Renal pelvis (tissue), 1 donor: ENCODE measurements at regions not wholly inside any gene's neighbourhood (a gene's known extent, or its start where the extent isn't known, plus 50 kb on each side); places are given as distances from the start of the nearest gene placed in this dataset.
A peak's percentile ranks its signal among the peaks of the same experiment; 100 is the strongest.

Experiments used
- DNase-seq: peaks from one replicate; pipeline ENCODE4 v3.0.0-alpha.2; 2013

DNA sequence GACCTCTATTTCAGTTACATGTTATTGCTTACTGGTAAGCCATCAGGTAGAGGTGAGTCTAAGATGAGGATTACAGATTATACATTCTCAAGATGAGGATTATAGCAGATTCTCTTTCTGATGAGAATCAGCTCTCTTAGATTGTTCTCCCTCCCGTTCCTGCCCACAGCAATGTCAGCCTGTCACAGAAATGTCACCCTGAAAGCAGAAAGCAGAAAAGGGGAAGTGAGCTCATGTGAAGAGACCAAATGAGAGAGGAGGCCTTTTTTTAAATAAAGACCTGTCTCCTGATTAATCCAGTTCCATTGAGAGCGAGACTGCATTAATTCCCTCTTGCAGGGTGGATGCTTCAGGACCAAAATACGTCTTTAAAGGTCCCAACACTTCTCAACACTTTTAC, 445.6 kb downstream of the KCTD12 start:
- DNase-seq: no peak

DNA sequence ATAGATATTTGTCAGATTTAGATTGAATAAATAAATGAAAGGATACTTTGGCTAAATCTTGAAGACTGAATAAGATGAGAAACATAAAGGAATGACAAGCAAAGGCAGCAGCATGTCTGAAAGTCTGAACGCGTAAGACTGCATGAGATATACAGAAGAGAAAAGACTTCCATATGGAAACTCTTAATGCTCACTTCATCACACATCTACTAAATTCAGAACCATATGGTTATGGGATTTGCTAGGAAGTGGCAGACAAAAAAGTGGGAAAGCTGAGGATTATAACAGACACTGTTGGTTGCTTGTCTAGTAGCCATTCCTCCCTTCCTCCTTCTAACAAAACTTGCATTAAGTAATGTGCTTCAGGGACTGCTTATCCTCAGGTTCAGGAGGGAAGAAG, 446.7 kb downstream of the KCTD12 start:
- DNase-seq: no peak

DNA sequence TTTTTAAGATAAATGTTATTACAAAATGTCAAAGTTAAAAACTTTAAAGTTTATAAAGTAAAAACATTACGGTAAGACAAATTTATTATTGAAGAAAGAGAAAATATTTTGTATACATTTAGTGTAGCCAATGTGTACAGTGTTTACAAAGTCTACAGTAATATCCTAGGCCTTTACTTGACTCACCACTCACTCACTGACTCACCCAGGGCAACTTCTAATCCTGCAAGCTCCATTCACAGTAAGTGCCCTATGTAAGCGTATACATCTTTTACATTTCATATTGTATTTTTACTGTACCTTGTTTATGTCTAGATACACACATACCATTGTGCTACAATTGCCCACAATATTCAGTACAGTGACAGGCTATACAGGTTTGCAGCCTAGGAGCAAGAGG, 448.2 kb downstream of the KCTD12 start:
- DNase-seq: no peak

DNA sequence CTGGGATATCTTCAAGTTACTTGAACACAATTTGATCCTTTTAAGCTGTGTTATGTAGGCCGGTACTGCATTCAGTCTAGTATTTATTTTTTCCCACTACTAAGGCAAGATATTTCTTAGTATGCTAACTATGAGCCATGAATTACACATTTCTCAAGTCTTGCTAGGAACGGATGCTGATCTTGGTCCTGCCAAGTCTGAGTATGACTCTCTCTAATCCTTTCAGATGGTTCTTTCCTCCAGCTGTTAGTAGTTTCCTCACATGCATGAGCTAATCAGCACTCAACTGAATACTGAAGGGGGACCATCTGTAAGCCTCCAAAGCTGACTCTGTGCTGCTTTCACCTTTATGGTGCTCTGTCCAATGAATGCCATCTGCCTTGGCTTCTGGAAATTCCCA, 460.3 kb downstream of the KCTD12 start:
- peak; percentile 10 for DNase-seq

DNA sequence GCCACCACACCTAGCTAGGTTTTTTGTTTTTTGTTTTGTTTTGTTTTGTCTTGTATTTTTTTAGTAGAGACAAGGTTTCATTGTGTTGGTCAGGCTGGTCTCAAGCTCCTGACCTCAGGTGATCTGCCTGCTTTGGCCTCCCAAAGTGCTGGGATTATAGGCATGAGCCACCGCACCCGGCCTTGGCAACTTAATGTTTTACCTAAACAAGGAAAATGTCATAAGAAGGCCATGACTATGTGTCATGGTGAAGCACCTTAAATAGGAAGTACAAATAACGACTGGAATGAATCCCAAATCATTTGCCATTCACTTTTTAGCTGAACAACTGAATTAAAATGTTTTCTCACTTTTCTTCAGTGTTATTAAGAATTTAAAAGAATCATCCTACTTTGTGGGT, 465.2 kb downstream of the KCTD12 start:
- no peak for DNase-seq

DNA sequence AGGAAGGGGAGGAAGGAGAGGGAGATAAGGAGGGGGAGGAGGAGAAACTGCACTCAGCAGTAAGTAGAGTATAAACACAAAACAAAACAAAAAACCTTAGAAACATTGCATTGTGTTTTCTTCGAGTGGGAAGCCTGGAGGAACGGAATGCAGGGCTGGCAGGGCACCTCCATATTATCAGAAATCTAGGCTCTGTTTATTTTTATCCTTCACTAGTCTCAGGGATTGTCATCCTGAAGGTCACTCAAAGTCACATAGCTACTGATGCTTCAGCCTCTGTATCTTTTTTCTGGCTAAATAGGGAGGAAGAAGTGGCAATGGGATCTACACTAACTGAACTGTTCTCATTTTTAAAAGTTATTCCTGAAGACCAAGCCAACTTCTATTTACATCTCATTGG, 467.8 kb downstream of the KCTD12 start:
- no peak for DNase-seq

DNA sequence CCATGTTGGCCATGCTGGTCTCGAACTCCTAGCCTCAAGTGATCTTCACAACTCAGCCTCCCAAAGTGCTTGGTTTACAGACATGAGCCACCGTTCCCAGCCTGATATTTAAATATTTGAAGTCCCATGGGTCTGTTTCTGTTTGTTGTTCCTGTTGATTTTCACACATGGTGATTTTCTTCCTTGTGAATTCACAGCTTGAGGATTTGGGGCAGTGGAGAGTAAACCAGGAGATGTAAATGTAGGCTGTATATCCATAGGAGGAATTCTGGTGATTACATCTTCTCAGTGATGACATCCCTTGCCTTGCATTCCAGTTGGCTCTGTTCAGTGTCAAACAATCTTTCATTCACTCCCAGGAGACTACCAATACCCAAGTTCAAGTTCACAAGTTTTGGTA, 471.9 kb downstream of the KCTD12 start:
- DNase-seq: no peak

DNA sequence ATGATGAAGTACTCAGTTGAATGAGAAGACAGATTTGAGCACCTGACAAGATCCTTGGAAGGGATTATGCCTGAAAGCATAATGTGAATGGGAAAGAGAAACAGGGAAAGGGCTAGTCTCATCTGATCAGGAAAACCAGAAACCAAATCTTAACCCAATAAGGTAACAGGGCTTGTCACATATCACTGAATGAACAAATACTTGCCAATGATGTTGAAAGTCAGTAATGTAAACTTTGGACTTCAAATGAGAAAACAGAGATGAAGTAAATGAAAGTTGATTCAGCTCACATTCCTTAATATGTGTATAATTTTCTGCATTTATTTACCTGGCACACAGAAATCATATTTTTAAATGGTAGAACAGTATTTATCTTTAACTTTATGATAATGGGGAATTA, 480.0 kb downstream of the KCTD12 start:
- no peak for DNase-seq

DNA sequence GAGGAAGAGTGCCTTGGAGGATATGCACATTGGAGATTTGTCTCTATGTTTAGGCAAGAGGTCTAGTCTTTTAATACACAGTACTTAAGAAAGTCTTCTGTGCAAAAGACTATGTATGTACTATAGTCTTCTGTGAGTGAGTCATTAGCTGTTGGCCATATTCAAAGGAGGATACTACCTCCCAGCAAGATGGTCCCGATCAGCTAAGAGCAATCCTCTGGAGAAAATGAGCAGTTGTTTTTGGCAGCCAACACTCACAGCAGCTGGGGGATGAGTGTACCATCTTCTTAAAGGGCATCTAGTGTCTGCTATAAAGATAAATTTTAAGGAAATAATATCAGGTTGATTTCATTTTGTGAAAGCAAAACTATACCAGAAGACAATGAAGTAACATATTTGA, 487.8 kb downstream of the KCTD12 start:
- no peak for DNase-seq

DNA sequence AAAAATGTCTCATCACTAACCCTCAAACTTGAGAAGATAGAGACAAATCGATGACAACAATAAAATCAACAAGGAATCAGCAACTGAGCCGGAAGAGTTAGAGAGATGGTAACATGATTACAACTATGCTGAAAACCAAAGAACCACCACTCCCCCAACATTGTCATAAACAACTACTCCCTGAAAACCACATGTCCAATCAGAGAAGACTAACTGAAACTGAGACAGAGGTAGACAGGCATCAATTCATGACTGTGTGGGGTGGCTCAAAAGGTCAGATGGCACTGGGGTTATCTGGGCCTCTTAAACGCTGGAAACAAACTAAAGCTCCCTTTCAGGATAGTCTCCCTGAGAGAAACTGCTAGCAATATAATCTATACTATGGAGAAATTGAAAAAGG, 488.8 kb downstream of the KCTD12 start:
- no peak for DNase-seq

DNA sequence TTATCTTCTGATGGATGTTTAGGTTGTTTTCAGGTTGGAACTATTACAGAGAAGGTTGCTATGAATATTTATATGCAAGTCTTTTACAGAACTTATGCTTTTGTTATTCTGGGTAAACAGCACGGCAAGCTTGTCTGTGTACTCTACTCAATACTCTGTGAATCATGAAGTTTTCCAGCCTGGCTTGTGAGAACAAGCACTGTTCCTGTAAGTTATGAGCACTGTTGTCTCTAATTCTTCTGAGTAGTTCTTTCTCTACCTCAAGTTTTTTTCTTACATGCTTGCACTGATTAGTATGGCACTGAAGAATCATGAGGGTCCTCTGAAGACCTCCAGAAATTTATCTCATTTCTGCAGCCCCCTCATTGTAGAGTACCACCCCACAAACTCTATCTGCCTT, 496.9 kb downstream of the KCTD12 start:
- DNase-seq: no peak

DNA sequence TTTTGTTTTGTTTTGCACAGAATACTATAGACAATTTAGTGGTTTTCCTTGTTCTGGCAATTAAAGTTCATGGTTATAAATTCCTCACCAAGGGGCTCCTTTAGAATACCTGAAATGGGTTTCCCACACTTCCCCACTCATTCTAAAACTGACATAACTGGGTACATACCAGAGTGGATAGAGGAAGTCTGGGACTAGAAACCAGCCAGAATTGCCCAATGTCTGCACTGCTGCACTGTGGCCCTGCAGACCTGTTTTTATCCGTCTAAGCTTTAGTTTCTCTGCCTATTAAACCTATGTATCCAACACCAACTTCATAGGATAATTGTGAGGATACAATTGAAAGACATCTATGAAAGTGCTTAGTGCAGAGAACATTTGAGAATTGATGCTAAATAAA, 498.6 kb downstream of the KCTD12 start:
- no peak for DNase-seq

DNA sequence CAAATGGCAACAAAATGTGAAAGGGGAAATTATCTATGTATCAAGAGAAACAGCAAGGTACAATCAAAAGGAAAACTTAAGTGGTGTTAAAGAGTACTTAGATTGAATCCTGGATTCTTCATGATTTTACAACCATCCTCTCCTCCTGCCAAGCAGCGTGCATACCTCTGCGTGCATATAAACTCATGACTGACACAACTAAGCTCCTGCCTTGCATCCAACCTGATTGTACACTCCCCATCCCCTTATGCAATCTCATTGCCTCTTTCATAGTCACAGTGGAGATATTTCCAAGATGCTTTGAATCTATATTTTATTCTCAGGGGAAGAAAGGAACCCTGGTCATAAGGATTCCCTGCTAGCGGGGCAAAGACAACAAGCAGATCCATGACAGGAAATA, 499.9 kb downstream of the KCTD12 start:
- no peak for DNase-seq

DNA sequence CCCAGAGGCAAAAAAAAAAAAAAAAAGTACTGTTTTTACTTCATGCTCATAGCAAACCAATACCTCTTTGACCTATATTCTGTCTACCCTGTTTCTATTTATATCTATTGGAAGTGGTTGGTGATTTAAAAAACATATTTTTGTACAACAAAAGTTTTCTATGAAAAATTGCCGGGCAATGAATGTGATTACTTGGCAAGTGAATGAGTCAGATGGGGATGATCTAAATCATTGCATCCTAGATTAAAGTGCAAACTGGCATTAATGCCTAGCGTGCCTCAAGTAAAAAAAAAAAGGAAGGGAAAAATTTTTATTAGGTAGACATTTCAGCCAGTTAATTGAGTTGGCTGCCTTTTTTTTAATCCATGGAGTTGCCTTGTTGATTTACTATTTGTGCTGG, 500.6 kb downstream of the KCTD12 start:
- DNase-seq: no peak

DNA sequence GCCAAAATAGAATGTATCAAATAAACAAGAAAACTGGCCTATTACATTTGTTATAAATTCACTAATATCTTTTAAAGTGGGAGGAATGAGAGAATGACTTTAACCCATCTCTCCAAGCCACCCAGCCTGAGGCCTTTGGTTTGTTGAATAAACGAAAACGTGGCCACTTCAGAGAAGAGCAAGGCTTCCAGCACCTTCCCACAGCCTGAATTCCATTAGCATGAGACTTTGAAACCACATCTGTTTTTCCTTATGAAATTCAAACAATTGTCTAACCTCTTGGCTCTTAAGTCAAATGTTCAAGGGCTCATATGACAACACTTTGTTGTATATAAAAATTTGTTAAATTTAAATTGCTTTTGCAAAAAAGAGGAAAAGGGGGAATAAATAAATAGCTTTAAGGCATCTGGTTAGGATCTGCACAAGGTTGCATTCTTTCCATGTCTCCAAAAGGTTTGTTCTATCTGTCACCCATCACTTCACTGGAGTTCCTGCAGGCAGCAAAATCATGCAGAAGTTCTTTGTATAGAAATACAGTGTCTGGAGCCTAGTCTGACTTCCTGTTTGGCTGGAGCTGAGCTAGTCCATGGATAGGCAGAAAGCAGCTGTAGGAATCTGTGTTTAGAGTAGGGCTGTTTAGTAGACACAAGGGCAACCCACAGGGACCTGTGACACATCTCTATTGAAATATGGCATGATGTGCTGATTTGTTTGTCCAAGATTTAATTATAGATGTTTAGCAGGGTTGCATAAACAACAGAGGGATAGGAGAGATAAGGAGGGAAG, 502.3 kb downstream of the KCTD12 start:
- peak; percentile 21 for DNase-seq

DNA sequence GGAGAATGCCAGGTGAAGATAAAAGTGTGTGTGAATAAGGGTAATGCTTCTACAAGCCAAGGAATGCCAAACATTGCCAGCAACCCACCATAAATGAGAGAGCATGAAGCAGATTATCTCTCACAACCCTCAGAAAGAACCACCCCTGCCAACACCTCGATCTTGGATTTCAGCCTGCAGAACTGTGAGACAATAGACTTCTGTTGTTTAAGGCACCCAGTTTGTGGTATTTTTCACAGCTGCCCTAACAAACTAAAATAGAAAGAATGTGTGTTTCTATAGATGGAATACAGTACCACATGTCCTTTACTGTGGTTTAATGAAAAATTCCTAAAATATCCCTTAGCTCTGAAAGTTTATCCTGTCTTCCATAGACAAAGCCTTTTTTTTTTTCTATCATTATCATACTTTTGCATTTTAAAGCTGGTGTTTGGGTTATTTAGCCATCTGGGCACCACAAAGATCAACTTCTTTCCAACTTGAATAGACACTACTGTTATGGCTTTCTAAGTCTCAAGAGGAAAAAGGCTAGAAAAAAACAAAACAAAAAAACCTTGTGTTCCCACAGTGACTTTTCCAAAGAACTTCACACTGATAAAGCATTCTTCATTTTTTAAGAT, 505.6 kb downstream of the KCTD12 start:
- no peak for DNase-seq

DNA sequence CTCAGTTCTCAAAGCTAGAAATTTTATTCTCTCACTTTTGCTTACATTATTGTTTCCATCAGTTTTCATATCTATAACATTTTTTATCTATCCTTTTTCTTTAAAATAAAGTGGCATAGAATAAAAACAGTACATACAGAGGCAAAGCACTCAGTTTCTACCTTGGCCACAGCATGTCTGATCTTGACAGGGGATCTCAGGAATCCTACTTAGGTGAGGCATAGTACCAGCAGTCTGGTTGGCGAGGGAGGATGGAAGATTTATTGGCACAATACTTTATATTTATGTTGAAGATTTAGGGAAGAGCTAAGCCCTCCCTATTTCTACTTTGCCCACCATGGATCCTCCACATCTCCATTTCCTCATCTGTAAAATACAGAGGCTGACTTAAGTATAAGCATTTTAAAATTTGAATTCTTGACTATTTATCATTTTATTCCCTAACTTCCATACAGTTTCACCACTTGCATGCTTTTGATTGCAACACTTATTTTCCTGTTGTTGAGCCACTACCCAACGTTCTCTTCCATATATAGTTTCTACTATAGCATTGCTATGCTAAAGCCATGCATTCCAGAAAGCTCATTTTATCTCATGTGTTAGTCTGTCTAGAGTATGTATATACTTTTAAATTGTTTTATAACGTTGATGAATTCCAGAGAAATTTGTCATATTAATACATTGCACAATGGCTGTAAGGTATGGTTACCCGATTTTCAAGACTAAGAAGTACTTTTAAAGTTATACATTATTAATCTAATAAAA, 506.7 kb downstream of the KCTD12 start:
- no peak for DNase-seq

DNA sequence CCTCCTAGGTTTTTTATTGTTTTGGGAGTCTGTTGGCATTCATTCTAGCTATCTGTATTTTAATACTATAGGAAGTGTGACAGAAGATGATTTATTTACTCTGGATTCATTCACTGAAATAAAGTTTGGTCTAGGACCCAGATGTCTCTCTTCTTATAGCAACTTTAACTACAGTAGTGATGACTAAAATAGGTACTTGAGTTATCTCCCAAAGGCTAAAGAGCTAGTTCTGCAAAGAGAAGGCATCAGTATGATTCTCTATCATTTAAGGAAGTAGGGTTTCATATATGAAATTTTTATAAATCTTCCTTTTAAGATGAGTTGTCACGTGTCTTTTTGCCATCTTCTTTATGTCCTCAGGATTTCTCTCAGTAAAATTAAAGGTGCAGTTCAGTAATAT, 507.4 kb downstream of the KCTD12 start:
- no peak for DNase-seq

DNA sequence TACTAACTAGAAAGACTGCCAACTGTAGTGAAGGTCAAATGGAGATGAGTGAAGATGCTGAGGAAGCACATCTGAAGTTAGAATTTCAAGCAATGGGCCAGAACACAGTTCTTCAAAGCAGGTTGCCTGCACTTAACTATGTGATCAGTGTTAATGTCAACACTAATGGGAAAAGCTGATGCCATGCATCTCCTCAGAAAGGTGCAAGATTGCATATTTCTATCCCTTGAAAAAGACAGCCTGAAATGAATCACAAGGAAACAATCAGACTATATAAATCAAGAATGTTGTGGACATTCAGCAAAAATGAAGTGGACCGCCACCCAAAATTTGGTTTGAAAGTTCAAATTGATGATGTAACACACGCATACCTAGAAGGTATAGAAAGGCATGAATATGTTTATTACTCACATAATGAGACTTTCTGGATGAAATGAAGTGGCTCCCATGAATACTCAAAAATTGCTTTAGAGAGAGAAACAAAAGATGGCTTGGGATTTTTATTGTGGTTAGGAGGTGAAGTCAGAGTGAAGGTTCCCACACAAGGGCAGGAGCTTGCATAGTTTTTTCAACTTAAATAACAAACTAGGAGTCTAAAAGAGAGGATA, 522.4 kb downstream of the KCTD12 start:
- DNase-seq: no peak

DNA sequence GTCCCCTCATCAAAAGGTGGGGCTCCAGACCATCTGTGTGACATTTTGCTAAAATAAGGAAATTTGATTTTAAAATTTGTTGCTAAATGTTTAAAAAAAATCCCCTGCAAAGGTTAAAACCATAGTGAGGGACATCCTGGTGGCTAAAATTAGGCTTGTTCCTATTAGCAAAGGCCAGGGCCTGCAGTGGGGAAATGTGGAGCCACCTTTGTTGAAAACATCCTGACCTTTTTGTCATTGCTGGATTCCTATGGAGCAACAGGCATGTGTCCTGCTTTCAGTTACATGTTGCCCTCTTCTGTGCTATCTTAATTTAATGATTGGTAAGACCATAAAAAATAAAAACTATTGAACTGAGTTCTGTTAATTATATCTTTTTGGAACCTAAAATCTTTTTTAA, 524.3 kb downstream of the KCTD12 start:
- no peak for DNase-seq

DNA sequence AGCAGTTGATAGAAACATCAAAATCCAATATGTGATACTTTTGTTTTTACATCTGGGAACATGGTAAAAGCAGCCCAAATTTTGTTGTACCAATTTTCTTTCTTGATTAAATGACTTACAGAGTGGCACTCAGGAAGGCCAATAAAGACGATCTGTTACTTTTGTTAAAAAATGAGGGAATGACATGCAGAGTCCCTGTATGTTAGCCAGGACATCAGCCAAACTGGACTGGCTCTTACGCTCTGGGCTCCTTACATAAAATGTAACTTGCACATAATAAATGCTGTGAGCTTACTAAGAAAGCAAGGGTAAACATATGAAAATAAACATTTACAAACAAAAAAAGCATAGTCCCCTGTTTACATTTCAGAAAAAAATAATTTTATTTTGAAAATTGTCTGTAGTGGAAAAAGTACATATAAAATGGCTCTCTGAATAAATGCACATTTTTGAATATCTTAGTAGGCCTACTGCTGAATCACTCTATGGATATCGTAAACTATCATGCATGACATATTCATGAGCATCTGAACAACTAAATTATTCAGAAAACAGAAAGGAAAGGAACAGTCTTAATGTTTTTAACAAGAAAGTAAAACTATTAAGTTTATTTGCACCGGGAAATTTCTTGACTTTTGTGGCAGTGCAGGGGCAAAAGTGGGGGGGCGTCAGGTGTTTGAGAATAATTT, 534.5 kb downstream of the KCTD12 start:
- DNase-seq: no peak

DNA sequence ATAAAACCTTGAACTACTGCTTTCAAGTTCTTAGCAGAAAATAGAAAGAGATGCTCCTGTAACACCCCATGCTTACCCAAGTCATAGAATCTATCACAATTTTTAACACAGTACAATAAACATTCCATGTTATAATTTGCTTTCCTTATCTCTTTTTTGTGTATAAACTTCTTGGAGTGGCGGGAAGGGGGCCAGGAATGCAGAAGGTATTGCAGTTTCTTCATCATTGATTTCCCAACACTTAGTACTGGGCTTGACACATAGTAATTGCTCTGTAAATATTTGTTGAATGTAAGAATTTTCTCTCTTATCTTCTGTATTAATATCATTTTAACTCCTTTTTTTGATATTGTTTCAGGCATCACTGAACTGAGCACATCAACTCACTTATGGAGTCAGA, 535.8 kb downstream of the KCTD12 start:
- DNase-seq: no peak
